Retinal pigment epithelial cell (primary cell): ENCODE measurements at regions not wholly inside any gene's neighbourhood (a gene's known extent, or its start where the extent isn't known, plus 50 kb on each side); places are given as distances from the start of the nearest gene placed in this dataset.

Experiments used
- DNase-seq: peaks from one replicate; pipeline ENCODE4 v3.0.0-alpha.2; 2010; ENCODE audit warnings: low read depth
- H3K4me3 ChIP-seq: 2 replicates; pipeline ENCODE4 v1.5.1; 2011; ENCODE audit warnings: mild to moderate bottlenecking, low read length, control low read depth, moderate library complexity
- TF ChIP-seq, protein P1 (sequence below): conservative IDR thresholded peaks from 2 replicates; pipeline ENCODE4 v1.5.1; 2011; ENCODE audit warnings: low read depth, low read length, control low read depth, inconsistent platforms

GRCh38 chr9:107907255-107907654 lies 417.7 kb upstream of the KLF4 start:
- TF ChIP-seq, protein P1, sequence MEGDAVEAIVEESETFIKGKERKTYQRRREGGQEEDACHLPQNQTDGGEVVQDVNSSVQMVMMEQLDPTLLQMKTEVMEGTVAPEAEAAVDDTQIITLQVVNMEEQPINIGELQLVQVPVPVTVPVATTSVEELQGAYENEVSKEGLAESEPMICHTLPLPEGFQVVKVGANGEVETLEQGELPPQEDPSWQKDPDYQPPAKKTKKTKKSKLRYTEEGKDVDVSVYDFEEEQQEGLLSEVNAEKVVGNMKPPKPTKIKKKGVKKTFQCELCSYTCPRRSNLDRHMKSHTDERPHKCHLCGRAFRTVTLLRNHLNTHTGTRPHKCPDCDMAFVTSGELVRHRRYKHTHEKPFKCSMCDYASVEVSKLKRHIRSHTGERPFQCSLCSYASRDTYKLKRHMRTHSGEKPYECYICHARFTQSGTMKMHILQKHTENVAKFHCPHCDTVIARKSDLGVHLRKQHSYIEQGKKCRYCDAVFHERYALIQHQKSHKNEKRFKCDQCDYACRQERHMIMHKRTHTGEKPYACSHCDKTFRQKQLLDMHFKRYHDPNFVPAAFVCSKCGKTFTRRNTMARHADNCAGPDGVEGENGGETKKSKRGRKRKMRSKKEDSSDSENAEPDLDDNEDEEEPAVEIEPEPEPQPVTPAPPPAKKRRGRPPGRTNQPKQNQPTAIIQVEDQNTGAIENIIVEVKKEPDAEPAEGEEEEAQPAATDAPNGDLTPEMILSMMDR = no peak
- no peak for DNase-seq
- no peak overlapping the region for H3K4me3 ChIP-seq

DNA sequence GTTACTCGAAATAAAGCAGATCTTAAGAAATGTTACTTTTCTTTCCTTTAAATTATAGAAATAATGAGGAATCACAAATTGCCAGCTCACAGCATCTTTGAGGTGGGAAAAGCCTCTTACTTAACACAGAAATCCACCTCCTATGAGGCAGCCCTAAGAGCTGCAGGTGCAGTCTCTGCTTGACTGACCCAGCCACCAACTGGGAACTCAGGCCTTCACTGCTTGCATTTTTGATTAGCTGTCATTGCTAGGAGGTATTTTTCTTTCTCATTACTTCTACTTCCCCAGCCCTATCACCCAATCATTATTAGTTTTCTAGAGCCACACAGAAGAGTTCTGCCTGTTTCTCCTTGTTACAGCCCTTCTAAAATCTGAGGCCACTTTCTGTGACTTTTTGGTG lies 416.5 kb upstream of the KLF4 start:
- DNase-seq = no peak

GRCh38 chr9:107905308-107906020 lies 415.9 kb upstream of the KLF4 start:
- TF ChIP-seq, protein P1 = no peak
- no peak overlapping the region for H3K4me3 ChIP-seq
- no peak for DNase-seq

More for the DNA sequence above, 416.5 kb upstream of the KLF4 start:
- no peak overlapping the region for H3K4me3 ChIP-seq
- TF ChIP-seq, protein P1 = no peak

GRCh38 chr9:107899961-107900330 lies 410.4 kb upstream of the KLF4 start:
- DNase-seq = no peak
- TF ChIP-seq, protein P1 = no peak
- no peak overlapping the region for H3K4me3 ChIP-seq

DNA sequence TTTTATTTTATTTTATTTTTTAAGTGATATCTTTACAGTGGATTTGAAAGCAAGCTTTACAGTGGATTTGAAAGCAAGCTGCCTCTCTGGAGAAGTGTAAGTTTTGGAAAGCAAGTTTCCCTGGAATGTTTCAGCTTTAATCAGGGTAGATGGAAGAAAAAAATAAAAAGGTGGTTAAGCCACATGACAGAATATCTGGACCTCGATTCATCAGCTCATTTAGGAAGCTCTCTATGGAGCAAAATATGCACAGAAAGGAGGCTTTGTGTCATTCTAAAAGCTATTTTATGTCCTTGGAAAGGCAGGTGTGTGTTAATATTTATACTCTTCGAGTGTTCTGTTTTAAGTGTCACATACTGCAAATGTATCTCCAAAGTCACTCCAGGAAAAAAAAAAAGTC lies 409.2 kb upstream of the KLF4 start:
- H3K4me3 ChIP-seq = no peak overlapping the region
- TF ChIP-seq, protein P1 = no peak
- no peak for DNase-seq

GRCh38 chr9:107896544-107896943 lies 407.0 kb upstream of the KLF4 start:
- no peak overlapping the region for H3K4me3 ChIP-seq
- DNase-seq = no peak
- TF ChIP-seq, protein P1 = no peak

DNA sequence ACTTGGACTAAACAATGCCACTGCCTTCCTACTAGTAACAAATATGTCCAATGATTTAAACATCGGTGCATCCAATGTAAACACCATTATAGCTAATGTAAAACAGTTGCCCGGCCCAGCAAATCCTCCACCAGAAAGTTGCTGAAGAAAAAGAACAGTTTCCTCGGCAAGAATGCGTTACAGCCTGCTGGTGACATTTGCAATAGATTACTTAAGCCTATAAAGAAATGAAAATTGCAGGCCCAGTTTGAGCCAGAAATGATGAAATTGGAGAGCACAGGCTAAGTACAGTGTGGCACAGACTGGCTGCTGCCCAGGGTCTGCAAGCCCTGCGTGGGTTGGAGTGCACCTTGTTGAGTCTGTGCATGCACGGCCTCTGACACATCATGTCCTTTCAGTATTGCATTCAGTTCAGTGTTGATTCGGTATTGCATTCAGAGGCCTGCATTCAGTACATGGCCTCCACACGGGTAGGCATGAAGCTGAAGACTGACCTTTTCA lies 406.0 kb upstream of the KLF4 start:
- TF ChIP-seq, protein P1 = no peak
- DNase-seq = no peak

More for the DNA sequence above, 406.0 kb upstream of the KLF4 start:
- no peak overlapping the region for H3K4me3 ChIP-seq
